ENCODE measurements at regions not wholly inside any gene's neighbourhood (a gene's known extent, or its start where the extent isn't known, plus 50 kb on each side); places are given as distances from the start of the nearest gene placed in this dataset.
"Not testable (repeated sequence)": the region's sequence is repeated elsewhere in the genome, so short reads cannot be mapped to it uniquely, and the experiment has no call there.

DNA sequence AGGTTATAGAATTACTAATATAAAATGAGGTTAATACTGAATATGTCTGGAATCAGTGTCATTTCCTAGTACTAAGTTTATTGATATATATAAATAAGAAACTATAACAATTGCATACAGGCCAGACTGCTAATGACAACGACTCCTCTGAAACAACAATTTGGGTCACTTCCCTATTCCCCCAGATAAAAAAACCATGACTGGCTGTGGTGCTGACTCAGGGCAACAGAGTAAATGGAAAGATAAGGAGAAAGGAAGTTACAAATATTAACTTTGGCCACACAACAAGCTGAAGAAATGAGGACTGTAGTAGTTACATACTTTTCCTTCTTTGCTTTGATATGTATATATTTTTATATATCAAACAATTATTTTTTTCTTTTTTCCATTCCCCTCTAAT is 263.7 kb upstream of the PCDH9 start:
- no peak for DNase-seq

- DNase-seq = no peak
Observed at GRCh38 chr13:67489016-67489415, 258.9 kb upstream of the PCDH9 start.

GRCh38 chr13:67481445-67481844 is 251.3 kb upstream of the PCDH9 start:
- no peak for DNase-seq

GRCh38 chr13:67474115-67474514 is 244.0 kb upstream of the PCDH9 start:
- no peak for DNase-seq

GRCh38 chr13:67469623-67470022 is 239.5 kb upstream of the PCDH9 start:
- no peak for DNase-seq

GRCh38 chr13:67466569-67466968 is 236.4 kb upstream of the PCDH9 start:
- no peak for DNase-seq

DNA sequence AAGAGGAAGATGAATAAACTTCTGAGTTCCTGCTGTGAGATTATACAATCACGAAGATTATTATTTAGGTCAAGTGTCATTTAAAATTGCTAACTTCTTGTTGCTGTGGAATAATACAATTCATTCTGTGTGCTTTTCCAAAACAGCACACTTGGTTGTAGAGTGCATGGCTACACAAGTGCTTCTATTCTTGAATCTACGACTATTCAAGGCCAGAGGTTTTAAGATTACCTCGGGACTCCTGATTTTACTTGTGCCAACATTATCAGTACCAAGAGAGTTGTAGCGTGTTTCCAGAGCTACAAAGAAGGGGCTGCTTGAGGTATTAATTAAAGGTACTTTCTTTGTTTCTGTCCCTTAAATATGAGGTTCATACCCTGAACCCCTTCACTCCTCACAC is 234.0 kb upstream of the PCDH9 start:
- DNase-seq = no peak

GRCh38 chr13:67462098-67462497 is 232.0 kb upstream of the PCDH9 start:
- no peak for DNase-seq

DNA sequence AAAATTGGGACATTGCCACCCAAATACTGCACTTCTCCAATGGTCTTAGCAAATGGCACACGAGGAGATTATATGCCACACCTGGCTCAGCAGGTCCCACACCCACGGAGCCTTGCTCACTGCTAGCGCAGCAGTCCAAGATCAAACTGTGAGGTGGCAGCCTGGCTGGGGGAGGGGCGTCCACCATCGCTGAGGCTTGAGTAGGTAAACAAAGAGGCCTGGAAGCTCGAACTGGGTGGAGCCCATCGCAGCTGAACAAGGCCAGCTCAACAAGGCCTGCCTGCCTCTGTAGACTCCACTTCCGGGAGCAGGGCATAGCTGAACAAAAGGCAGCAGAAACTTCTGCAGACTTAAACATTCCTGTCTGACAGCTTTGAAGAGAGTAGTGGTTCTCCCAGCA is 222.4 kb upstream of the PCDH9 start:
- not testable (repeated sequence) for DNase-seq

DNA sequence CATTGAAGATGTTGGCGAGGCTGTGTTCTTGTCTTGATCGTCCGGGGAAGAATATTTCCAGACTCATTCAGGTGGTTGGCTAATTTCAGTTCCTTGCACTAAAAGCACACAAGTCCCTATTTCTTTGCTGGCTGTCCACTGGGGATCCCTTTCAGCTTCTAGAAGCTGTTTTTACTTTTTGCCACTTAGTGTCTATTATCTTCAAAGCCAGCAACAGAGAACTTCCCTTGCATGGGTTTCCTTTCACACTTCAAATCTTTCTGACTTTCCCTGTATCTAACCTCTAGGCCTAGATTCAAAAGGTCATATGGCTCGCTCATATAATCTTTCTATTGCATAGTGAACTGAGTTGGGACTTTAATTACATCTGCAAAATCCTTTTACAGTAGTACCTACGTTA is 215.3 kb upstream of the PCDH9 start:
- DNase-seq = no peak

- DNase-seq = no peak
Observed at GRCh38 chr13:67443923-67444322, 213.8 kb upstream of the PCDH9 start.

- DNase-seq = no peak
Observed at GRCh38 chr13:67440236-67440975, 210.3 kb upstream of the PCDH9 start.

GRCh38 chr13:67439365-67439764 is 209.2 kb upstream of the PCDH9 start:
- no peak for DNase-seq

GRCh38 chr13:67438465-67438864 is 208.3 kb upstream of the PCDH9 start:
- no peak for DNase-seq

- no peak for DNase-seq
Observed at GRCh38 chr13:67437244-67437643, 207.1 kb upstream of the PCDH9 start.

DNA sequence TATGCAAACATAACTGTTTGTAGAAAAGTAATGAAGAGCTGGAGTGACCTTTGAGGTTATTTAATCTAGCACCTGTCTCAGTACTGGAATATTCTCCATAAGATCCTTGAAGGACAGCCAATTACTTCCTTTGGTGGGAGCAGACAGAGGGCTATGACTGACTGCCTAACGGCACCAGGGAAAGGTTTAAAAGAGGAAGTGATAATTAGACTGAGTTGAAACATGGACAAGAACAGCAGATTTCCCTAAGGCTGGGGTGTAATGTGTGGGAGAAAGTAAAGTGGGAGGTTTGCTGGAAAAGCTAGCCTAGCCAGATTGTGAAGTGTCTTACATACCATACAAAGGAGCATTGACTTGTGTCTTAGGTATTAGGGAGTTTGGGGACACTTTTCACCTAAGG is 191.3 kb upstream of the PCDH9 start:
- DNase-seq = no peak

DNA sequence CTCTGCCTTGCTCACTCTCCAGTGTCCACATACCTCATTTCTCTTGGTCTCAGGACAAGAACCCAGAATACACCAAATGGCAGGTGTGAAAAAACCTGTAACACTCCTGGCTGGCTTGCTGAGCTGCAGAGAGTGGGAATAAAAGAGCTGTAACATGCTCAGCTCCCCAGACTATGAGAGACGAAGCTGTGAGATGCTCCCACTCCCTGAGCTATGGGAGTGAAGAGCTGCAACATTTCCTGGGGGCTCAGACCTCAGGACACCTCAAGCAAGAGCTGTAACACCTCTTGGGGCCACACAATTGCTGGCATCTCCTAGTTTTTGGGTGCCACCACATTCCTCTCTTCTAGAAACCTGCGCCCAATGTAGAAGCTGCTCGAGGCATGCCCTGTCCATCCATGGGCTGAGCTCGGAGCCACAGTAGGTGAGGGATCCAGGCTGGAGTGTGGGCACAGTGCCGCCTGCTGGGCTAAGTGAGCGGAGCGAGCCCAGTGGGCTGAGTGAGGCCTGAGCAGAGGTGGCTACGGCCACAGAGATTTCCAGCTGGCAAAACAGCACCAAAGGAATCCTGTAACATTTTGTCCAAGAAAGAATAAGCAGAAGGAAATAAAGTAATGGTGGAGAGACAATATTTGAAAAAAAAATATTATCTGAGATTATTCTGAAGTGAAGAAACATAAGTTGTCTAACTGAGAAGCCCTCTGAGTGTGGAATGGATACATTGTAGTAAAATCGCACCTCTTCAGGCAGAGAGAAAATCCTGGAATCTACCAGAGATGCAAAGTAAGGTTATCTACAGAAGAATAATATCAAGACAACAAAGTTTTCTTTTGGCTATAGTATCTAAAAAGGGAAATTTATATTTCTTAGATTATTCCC is 186.2 kb upstream of the PCDH9 start:
- DNase-seq = no peak

- no peak for DNase-seq
Observed at GRCh38 chr13:67410645-67411044, 180.5 kb upstream of the PCDH9 start.

GRCh38 chr13:67408798-67409197 is 178.7 kb upstream of the PCDH9 start:
- no peak for DNase-seq

DNA sequence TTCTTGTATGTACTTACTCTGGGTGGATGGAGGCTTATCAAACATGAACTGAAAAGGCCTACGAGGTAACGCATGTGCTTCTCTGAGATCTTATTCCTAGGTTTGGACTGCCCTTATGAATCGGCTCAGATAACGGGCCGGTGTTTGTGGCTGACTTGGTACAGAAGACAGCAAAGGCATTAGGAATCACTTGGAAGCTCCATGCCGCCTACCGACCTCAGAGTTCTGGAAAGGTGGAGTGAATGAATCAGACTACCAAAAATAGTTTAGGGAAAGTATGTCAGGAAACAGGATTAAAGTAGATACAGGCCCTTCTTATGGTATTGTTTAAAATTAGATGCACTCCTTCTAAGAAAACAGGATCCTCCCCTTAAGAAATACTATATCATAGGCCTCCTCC is 172.4 kb upstream of the PCDH9 start:
- no peak for DNase-seq

- no peak for DNase-seq
Observed at GRCh38 chr13:67395577-67395976, 165.4 kb upstream of the PCDH9 start.

DNA sequence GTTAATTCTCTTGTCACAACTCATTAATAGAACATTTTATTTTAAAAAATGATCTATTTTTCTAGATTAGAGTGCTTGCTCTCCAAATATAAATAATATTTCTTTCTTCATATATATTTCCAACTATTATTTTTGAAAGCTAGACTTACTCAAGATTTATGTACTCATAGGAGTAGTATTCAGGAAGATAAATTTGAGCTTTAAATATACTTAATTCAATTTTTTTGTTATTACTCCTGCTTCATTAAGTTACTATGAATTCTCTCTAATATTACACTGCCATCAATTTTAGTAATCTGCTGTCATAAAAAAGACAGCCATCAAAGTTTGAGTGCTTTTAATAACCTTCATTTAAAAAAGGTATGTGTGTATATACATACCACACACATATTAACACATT is 161.9 kb upstream of the PCDH9 start:
- DNase-seq = no peak

GRCh38 chr13:67390462-67391086 is 160.4 kb upstream of the PCDH9 start:
- DNase-seq = no peak

DNA sequence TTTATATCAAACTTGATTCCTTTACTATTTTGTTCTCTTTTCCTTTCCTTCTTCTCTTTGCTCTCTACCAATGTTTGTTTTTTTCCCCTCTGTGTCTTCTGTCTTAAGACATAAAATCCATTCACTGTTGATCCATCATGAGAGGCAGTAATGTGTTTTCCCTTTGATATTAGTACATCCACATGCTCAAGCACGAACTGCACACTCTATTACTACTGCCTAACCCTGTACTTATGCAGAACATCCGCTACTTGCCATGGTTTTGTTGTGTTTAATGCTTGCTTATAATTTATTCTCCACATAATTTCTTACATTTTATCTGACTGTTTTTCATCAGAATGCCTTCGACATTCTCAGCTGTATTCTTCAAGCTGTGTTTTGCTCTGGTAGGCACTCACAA is 159.0 kb upstream of the PCDH9 start:
- DNase-seq = no peak

All from left hindlimb (tissue), 1 donor.